GM21619 (cell line): ENCODE measurements at regions not wholly inside any gene's neighbourhood (a gene's known extent, or its start where the extent isn't known, plus 50 kb on each side); places are given as distances from the start of the nearest gene placed in this dataset.
"Not testable (repeated sequence)": the region's sequence is repeated elsewhere in the genome, so short reads cannot be mapped to it uniquely, and the experiment has no call there.

Source experiments
- ATAC-seq: cut with Tn5 transposase; IDR thresholded peaks from one replicate; pipeline ENCODE4 v1.9.1; 2021; ENCODE audit not compliant: unreplicated experiment

- no peak for ATAC-seq
Measured at GRCh38 chr6:27547157-27548075, 74.5 kb upstream of the ZNF184 start.

DNA sequence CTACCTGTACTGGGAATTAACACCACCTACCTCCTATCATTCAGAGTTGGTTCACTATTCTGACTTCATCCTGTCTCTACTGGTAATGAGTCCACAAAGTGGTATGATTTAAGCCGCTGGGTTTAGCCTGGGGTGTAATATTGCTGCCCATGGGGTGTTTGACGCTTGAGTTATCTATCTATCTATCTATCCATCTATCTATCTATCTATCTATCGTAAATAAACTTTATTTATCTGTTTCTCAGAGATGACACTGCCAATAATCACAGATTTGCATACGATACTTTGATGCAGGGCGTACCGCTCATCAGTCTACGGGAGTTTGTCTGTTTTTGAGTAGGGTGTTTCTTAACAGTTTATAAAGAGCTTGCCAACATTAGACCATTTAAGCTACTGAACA lies 73.6 kb upstream of the ZNF184 start:
- ATAC-seq: no peak

DNA sequence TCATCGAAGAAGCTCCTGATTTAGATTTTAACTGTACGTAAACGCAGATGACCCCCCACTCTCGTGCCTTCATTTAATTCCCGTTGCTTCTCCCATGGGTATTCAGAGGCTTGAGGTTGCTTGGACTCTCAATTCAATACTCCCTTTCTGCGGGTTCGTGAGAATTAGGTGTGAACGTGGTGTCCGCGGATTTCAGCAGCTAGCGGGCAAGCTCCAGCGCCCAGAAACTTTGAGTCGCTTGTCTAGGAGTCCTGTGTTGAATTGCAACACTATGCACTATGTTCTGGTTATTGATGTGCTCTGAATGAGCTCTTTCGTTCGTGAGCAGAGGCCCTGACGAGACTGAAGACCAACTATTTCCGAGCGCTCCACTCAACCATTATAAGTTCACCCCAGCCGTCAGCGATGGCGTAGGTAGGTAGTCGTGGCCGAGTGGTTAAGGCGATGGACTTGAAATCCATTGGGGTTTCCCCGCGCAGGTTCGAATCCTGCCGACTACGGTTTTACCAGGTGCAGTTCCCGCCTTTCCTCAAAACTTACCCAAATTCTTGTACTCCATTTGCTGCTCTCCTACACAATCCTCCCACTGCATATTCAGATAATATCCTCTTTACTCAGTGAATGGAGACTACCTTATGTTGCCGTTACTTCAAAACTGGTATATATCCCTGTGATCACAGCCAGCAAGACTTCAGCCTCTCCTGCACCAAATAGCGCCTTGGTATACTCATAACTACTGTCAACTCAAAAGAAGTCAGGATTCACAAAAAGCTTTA lies 72.6 kb upstream of the ZNF184 start:
- no peak for ATAC-seq

DNA sequence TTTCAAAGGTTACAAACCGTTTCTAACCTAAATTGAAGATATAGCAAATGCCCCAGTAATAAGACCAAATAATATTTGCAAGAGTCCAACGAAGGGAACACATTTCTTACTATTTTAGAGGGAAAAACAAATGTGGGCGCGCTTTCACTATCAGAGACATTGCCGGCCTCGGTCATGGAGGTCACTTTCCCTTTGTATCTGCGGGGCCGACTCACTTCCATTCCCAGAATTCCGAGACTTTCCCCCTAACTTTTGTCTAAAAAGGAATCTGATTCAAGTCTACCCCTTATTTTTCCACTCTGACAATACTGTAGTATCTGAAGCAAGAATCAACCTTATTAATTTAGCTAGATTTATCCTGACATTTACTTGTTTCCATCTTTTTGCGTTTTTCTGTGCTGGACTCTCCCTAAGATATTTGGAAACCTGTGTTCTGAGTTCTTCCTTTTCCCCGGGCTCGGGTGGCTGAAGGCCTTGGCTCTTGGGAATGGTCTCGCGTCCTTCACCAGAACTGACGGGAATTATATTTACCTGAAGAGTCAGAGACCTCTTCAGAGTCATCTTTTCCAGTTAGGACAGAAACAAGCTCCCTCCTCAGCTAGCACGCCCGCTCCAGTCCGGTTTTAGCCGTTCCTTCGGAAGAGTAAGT lies 71.8 kb upstream of the ZNF184 start:
- no peak for ATAC-seq

- not testable (repeated sequence) for ATAC-seq
Measured at GRCh38 chr6:27544135-27544534, 71.2 kb upstream of the ZNF184 start.

DNA sequence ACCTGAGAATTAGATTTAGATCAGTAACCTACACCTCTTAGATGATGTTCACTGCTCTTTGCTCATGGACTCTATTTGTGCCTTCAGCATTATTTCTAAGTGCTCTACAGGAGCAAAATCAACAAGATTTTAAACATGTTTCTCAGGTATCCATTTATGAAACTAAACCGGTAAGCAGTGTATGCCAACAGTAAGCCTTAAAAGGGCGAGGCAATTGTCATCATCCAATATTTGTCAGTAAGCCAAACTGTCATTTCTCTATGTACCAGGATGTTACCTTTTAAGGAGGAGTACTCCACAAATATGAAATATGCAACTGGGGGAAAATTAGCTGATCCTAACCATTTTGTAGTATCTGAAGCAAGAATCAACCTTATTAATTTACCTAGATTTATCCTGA lies 69.6 kb upstream of the ZNF184 start:
- no peak for ATAC-seq

GRCh38 chr6:27541933-27542297 lies 69.0 kb upstream of the ZNF184 start:
- ATAC-seq: no peak

DNA sequence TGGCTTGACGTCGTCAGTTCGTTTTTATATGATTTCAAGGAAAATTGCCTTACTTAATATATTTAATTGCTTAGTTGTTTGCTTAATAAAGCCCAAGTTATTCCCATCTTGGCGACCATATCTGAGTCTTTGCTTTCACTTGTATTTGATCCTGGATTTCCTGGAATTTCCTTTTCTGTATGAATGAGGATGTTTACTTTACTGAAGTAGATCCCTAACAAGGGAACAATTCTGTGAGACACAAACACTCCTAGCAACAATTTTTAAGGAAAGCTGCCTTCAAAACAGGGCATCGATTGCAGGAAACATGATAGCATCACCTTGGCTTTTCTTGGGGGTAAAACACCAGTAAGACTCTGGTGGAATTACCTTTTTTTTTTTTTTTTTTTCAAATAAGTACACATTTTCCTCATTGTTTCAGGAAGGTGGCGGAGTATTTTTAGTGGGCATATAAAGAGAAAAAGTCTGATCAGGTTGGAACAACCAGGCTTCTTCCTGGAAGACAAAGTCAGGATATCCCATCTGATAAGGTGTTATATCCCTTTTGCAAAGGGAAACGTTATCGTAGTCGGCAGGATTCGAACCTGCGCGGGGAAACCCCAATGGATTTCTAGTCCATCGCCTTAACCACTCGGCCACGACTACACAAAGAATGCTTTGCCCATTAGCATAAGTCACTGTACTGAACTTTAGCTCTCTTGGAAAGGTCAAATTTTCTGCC lies 68.5 kb upstream of the ZNF184 start:
- ATAC-seq: no peak

DNA sequence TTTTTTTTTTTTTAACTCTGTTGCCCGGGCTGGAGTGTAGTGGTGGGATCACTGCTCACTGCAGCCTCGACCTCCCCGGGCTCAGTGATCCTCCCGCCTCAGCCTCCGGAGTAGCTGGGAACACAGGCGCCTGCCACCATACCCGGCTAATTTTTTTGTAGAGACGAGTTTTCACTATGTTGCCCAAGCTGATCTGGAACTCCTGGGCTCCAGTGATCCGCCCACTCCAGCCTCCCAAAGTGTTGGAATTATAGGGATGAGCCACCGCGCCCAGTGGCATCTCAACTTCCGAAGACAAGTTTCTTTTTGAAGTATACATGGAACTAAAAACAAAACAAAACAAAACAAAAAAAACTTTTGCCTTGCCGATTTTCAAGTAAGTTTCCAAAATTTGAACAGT lies 66.6 kb upstream of the ZNF184 start:
- no peak for ATAC-seq

DNA sequence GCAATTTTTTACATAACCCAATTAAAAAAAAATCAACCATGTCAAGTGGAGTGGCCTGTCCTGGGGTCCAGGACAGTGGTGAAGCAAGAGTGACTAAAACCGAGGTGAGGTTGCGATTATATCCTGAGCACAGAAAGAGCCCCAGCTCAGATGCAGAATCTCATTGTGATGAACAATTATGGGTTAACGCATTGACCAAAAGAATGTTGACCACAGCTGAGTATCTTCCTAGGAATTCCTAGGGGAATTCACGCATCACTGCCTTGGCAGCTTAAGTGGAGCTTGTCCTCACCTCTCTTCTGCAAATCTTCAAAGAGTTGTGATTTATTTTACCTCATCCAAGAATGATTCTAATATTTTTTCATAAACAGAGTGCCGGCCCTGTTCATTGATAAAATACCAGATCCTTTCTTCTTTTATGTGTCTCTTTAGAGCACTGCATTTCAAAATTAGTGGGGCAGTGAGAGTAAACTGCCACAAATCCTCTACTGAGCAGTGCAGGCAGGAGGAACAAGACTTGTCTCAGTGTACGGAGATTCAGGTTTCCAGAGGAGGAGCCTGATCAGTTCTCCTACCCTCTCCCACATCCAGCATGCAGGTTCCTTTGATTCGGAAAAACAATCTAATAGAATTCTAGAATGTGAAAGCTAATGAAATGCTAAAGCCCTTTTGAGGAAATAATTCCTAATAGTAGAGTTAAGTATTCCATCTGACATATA lies 60.1 kb upstream of the ZNF184 start:
- no peak for ATAC-seq

DNA sequence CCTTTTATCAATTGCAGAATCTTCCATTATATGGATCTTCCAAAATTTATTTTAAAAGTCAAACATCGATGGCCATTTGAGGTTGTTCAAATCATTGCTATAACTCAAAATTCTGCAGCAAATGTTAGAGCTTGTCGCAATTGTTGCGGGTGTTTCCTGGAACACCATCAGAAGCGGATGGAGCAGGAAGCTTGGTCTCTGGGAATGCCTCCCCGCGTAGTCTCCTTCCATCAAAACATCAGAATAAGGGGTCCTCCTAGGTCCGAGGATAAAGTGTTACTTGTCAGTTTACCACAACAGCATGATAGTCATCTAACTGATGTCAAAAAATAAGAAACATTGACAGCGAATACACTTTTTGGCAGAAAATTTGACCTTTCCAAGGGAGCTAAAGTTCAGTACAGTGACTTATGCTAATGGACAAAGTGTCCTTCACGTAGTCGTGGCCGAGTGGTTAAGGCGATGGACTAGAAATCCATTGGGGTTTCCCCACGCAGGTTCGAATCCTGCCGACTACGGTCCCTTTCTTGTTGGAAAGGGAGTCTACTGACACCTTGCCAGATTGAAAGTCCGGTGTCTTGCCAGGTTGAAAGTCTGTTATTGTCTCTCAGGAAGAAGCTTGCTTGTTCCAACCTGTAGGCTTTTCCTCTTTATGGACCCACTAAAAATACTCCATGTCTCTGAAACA lies 59.0 kb upstream of the ZNF184 start:
- no peak for ATAC-seq

DNA sequence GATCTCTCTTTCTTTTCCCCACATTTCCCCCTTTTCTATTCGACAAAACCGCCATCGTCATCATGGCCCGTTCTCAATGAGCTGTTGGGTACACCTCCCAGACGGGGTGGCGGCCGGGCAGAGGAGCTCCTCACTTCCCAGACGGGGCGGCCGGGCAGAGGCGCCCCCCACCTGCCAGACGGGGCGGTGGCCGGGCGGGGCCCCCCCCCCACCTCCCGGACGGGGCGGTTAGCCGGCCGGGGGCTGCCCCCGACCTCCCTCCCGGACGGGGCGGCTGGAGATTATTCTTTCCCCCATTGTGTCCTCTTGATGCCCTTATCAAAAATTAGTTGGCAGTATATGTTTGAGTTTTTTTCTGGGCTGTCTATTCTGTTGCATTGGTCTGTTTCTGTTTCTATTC lies 56.9 kb upstream of the ZNF184 start:
- ATAC-seq: not testable (repeated sequence)

- no peak for ATAC-seq
Measured at GRCh38 chr6:27528714-27529113, 55.8 kb upstream of the ZNF184 start.
